Inflammatory macrophage treated with lipopolysaccharide for 1 hour (primary cell): ENCODE measurements at regions not wholly inside any gene's neighbourhood (a gene's known extent, or its start where the extent isn't known, plus 50 kb on each side); places are given as distances from the start of the nearest gene placed in this dataset.

ENCODE experiments used
- DNase-seq, 2 donors: peaks; one replicate each; pipeline ENCODE4 v3.0.0-alpha.2; 2020 to 2022

GRCh38 chr6:18976091-18976490 is 588.9 kb downstream of the RNF144B start:
- DNase-seq: no peak

DNA sequence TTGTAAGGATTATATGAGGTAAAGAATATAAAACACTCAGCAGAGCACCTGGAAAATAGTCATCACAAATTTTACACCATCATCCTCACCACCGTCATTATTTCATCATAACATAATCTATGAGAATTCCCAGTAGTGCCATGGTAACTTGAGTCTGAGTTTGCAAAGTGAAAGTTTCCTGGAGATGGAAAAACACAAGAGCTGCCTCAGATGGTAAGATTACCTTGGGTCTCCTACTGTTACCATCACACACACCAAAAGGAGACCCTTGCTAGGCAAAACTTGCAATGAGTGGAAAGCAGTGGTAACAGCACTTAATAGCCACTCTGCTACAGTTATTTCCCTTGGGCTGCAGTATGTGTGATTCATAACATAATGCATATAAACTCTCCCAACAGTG is 589.8 kb downstream of the RNF144B start:
- DNase-seq: no peak

DNA sequence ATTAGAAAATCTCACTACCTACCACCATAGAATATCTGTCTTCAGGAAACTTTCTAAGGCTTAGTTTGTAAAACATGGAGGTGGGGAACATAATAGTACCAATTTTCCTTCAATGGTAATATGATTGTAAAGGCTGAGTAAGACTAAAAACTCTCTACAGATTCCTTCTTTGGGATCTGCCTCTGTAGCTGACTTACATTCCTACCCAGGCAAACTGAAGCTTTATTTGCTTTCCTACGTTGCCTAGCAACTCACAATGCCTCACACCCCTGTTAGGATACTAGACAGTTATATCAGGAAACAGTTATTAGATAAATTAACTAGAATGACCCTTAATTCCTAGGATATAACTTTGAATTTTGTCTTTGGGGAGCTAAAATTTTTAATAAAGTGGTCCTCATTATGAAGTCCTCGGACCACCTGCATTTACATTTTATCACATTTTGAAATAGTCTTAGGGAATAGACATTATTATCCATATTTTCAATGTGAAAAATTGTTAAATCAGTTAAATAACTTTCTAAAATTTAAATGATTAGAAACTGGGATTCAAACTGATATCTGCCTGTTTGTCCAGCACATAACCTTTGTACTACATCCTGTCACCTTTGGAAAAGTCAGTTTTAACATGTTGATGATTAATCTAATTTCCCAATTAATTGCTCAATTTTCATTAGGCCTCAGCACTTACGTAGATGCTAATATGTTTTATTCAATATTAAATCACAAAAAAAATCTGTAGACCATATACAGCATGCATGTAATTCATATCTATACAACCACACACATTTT is 591.4 kb downstream of the RNF144B start:
- no peak for DNase-seq

- DNase-seq: no peak
Measured at GRCh38 chr6:18985061-18985460, 597.9 kb downstream of the RNF144B start.

DNA sequence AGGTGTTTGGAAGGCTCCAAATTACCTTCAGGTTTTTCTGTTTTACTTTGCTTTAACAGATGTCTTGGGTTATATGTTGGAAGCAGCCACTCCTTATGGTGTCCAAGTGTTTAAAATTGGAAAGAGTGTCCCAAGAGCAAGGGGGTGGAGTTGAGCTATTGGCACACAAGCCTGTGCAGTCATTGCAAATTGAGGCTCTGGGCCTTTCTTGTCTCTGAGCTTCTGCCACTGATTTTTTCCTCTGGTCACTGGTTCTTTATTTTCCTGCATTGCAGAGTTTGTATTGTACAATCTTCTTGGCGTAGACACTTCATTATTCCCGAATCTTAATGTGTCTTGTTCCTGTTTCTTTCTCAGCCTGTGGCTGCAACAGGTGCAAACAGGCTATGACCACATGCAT is 598.8 kb downstream of the RNF144B start:
- no peak for DNase-seq

DNA sequence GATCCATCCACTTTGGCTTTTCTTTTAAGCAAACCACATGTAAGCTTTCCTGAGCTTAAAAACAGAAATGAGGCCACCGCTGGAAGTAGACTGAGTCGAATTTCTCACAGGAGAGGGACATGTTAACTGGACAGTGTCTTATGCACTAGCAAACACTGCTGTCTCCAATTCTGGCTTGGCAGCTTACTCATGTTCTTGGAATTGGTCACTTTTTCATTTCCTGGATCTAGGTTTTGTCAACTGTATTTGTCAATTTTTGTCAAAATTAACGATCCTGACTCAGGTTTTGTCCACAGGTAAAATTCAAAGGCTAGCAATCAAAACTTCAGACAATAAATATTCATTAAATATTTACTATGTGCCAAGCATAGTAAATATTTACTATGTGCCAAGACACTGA is 601.5 kb downstream of the RNF144B start:
- no peak for DNase-seq

GRCh38 chr6:18990059-18990978 is 603.2 kb downstream of the RNF144B start:
- peak in 1 of 2 donors; percentile 9 for DNase-seq

- peak in 1 of 2 donors; percentile 7 for DNase-seq
Measured at GRCh38 chr6:18997375-18997826, 610.3 kb downstream of the RNF144B start.

GRCh38 chr6:19002976-19003560 is 615.9 kb downstream of the RNF144B start:
- no peak for DNase-seq

GRCh38 chr6:19004176-19004575 is 617.0 kb downstream of the RNF144B start:
- DNase-seq: no peak

GRCh38 chr6:19009769-19010168 is 622.6 kb downstream of the RNF144B start:
- no peak for DNase-seq

- no peak for DNase-seq
Measured at GRCh38 chr6:19013026-19013705, 626.0 kb downstream of the RNF144B start.

DNA sequence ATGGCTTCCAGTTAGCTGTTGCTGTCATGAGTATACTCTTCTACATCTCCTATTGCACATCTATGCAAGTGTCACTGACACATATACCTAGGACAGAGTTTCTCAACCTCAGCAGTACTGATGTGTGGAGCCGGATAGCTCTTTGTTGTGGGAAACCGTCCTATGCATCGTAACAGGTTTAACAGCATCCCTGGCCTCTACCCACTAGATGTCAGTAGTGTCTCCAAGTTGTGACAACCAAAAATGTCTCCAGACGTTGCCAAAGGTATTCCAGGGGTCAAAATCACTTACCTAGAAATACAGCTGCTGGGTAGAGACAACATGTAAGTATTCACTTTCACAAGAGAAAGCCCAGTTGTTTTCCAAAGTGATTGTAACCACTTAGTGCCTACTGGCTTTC is 637.6 kb downstream of the RNF144B start:
- no peak for DNase-seq

- DNase-seq: no peak
Measured at GRCh38 chr6:19028201-19028600, 641.1 kb downstream of the RNF144B start.

GRCh38 chr6:19032591-19033295 is 645.6 kb downstream of the RNF144B start:
- no peak for DNase-seq

DNA sequence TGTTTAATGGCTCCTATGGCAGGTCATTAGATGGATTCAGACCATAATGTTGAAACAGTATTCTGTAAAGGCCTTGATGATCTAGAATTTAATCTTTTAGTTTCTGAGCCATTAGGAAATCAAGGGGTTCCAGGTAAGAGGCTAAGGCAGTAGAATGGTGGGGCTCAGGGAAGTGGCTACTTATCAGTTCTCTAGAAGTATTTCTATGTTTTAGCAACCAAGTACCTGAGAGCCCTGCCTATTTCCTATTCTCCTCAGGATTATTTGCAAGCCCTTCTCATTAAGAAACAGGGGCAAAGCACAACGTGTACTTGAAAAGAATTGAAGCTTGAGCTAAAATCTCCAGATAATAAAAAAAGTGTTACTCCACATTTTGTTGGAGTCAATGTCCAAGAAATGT is 646.5 kb downstream of the RNF144B start:
- DNase-seq: no peak

DNA sequence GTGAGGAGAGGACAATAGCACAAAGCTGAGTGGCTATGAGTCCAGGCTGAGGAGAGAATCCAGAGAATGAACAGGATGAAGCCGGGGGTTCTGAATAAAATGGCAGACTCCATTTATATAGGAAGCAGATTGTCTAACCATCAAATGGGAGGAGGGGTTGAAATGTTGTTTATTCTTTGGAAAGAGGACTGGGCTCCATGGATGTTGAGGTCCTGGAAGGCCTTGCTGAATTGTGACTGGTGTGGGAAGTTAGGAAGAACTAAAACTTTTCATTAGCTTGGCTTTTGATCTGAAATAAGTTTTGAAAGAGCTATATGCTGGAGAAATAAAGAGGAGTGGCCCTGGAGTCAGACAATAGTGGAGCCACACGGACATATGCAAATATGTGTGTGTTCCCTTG is 647.8 kb downstream of the RNF144B start:
- DNase-seq: no peak

DNA sequence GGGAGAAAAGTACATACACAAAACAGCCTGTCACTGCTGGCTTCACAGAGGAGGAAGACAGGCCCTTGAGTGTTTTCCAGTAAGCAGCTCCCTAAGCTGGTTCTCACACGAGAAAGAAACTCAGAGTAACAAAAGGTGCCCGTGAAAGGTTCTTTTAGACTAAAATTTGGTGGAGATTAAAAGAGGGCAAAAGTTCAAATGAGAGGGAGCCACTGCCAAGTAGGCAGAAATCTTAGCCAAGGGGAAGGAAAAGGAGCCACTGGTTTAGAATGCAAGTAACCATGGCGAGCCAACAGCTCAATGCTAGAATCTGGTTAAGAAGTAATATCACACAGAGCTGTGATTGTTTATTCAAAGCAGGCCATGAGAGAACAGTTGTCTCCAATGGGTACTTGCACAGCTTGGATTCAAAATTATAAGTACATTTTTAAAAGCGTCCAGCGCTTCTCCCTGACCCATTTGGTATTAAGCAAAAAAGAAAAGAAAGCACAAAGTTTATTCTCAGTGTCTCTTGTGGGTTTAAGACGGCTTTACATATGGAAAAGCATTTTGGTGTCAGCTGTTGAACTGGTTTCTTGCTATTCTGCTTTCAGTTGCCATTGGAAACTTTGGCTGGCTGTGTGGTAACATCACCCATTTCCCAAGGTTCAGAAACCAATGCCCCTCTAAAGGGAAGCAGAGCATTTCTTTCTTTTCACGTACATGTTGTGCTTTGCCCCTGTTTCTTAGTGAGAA is 648.5 kb downstream of the RNF144B start:
- no peak for DNase-seq

DNA sequence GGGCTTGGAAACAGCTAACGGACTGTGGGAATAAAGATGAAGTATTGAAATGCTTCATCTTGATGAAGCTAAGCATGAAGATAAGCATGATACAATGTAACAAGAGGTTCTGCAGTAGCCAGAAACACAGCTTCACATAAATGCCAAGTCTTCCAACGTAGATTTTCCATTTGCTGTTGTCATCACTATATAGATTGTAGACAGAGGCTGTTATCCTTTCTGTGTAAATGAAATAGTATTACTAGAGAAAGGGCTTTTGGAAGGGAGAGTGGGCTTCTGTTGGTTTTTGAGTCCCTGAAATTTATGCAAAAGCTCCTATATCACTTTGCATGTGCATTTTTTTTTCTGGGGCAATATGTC is 649.0 kb downstream of the RNF144B start:
- DNase-seq: no peak

DNA sequence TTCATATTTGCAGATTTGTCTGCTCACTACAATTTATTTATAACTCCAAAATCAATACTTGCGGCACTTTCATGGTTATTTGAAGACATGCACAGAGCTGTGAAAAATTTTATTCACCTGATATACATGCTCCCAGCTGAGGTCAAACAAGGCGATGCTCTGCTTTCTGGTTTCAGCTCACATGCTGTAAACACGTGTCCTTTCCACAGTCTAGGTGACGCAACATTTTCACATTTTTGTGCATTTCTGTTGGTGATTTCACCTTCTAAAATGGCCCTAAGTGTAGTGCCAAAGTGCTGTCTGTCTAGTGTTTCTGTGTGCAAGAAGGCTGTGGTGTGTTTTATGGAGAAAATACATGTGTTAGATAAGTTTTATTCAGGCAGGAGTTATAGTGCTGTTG is 650.5 kb downstream of the RNF144B start:
- no peak for DNase-seq

DNA sequence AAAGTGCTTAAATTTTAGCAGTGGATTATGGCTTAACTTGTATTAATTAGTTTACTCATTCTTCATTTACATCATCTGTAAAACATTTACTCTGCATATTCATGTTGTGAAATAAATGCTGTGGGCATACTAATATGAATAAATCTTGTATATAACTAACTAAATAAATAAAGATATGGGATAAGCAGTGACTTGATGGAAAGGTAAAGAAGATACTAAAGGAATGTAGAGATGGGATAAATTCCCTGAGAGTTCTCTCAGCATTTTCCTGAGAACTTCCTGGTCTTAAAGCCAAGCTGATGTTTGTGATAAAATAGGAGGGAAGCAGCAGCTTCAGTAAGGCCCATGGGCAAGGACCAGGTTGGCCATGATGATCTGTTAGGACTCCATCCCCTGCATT is 652.1 kb downstream of the RNF144B start:
- DNase-seq: no peak

GRCh38 chr6:19041906-19042305 is 654.8 kb downstream of the RNF144B start:
- DNase-seq: no peak
